ENCODE measurements at regions not wholly inside any gene's neighbourhood (a gene's known extent, or its start where the extent isn't known, plus 50 kb on each side); places are given as distances from the start of the nearest gene placed in this dataset.
A peak's percentile ranks its signal among the peaks of the same experiment; 100 is the strongest.

- no peaks in the 10 kb centered on the region for H3K27me3 ChIP-seq
- no peaks in the 10 kb centered on the region for H3K36me3 ChIP-seq
- peak overlapping the region in 1 of 2 donors; percentile 7 for H3K4me3 ChIP-seq
- H3K27ac ChIP-seq, result peak overlapping the region; percentile 15 to 36
- intact Hi-C loops (cut with DNase I; ENCODE audit: low total_unique reads), result no loop called here
- peaks cover 0 to 11% (median 0%) of the 10 kb centered on the region in 4 donors for H3K4me1 ChIP-seq
- no peak for TF ChIP-seq CTCF (IDR thresholded peaks at IDR 0.05)
- H3K9me3 ChIP-seq, result no peaks in the 10 kb centered on the region
- DNase-seq, result no peak
Measured at GRCh38 chr11:122319691-122320620, 203.9 kb upstream of the BLID start.

GRCh38 chr11:122319085-122319484 is 203.1 kb upstream of the BLID start:
- Histone ChIP-seq H3K27ac (no peak overlapping the region), H3K4me1 (peaks cover 0 to 11% (median 0%) of the 10 kb centered on the region in 4 donors), H3K4me3 (no peak overlapping the region), H3K36me3 (no peaks in the 10 kb centered on the region), H3K9me3 (no peaks in the 10 kb centered on the region), H3K27me3 (no peaks in the 10 kb centered on the region)
- TF ChIP-seq CTCF (IDR thresholded peaks at IDR 0.05), result no peak
- intact Hi-C loops (cut with DNase I; ENCODE audit: low total_unique reads), result no loop called here
- no peak for DNase-seq

GRCh38 chr11:122317305-122317704 is 201.3 kb upstream of the BLID start:
- Histone ChIP-seq H3K4me1 (peaks cover 0 to 11% (median 0%) of the 10 kb centered on the region in 4 donors), H3K4me3 (no peak overlapping the region), H3K36me3 (no peaks in the 10 kb centered on the region), H3K9me3 (no peaks in the 10 kb centered on the region), H3K27me3 (no peaks in the 10 kb centered on the region), H3K27ac (no peak overlapping the region)
- no peak for DNase-seq
- TF ChIP-seq CTCF (IDR thresholded peaks at IDR 0.05), result no peak
- intact Hi-C loops (cut with DNase I; ENCODE audit: low total_unique reads), result no loop called here

- H3K27me3 ChIP-seq, result no peaks in the 10 kb centered on the region
- intact Hi-C loops (cut with DNase I; ENCODE audit: low total_unique reads), result no loop called here
- no peak overlapping the region for H3K27ac ChIP-seq
- no peak overlapping the region for H3K4me3 ChIP-seq
- no peak for DNase-seq
- no peaks in the 10 kb centered on the region for H3K36me3 ChIP-seq
- no peak for TF ChIP-seq CTCF (IDR thresholded peaks at IDR 0.05)
- H3K9me3 ChIP-seq, result no peaks in the 10 kb centered on the region
- H3K4me1 ChIP-seq, result peaks cover 0 to 10% (median 0%) of the 10 kb centered on the region in 4 donors
Measured at GRCh38 chr11:122313581-122313980, 197.6 kb upstream of the BLID start.

- no peaks in the 10 kb centered on the region for H3K9me3 ChIP-seq
- intact Hi-C loops (cut with DNase I; ENCODE audit: low total_unique reads), result no loop called here
- peaks cover 0 to 22% (median 0%) of the 10 kb centered on the region in 4 donors for H3K4me1 ChIP-seq
- no peaks in the 10 kb centered on the region for H3K27me3 ChIP-seq
- H3K27ac ChIP-seq, result peak overlapping the region in 1 of 2 donors; percentile 9
- no peak overlapping the region for H3K4me3 ChIP-seq
- TF ChIP-seq CTCF (IDR thresholded peaks at IDR 0.05), result no peak
- no peaks in the 10 kb centered on the region for H3K36me3 ChIP-seq
- DNase-seq, result no peak
Measured at GRCh38 chr11:122311216-122311755, 195.3 kb upstream of the BLID start.

Data from tibial artery (tissue), 4 donors.